H1 (cell line): ENCODE measurements at regions not wholly inside any gene's neighbourhood (a gene's known extent, or its start where the extent isn't known, plus 50 kb on each side); places are given as distances from the start of the nearest gene placed in this dataset.

Experiments used
- CTCF ChIA-PET: fragments of 300-600 bp; sonication (Branson Sonifier 250); formaldehyde crosslinking; loops from one replicate; lab custom pipeline; 2021; ENCODE audit not compliant: partially characterized antibody; lab: Charles Lee
- POLR2A ChIA-PET: fragments of 300-600 bp; sonication (Branson Sonifier 250); formaldehyde crosslinking; loops from one replicate; lab custom pipeline; 2021; ENCODE audit warnings: inconsistent platforms; ENCODE audit not compliant: partially characterized antibody; lab: Charles Lee
- DNase-seq, 2 experiments: peaks; one replicate each; pipeline versions ENCODE4 v3.0.0 to v3.0.0-alpha.2; 2010 to 2022; ENCODE audit warnings: low spot score in 2 of 2, low read depth in 1 of 2, mixed read lengths in 1 of 2
- FAIRE-seq: peaks from 2 replicates; lab custom pipeline; 2011; peaks lifted over from hg19 to GRCh38; lab: Jason Lieb, UNC
- H2AFZ ChIP-seq: 2 replicates; pipeline ENCODE4 v1.8.1; 2012; ENCODE audit warnings: low read length, inconsistent platforms
- H2AK5ac ChIP-seq: 2 replicates; pipeline ENCODE4 v1.6.1; 2013; ENCODE audit warnings: low read depth, low read length
- H2BK120ac ChIP-seq: replicated peaks from 2 replicates; pipeline ENCODE3; 2013; ENCODE audit warnings: low read depth, low read length, inconsistent platforms
- H2BK12ac ChIP-seq: 2 replicates; pipeline ENCODE4 v1.6.1; 2013; ENCODE audit warnings: low read depth, low read length
- H2BK15ac ChIP-seq: 2 replicates; pipeline ENCODE4 v1.6.1; 2013; ENCODE audit warnings: low read length
- H2BK20ac ChIP-seq: 2 replicates; pipeline ENCODE4 v1.6.1; 2013; ENCODE audit warnings: low read length
- H2BK5ac ChIP-seq: 2 replicates; pipeline ENCODE4 v1.6.1; 2013; ENCODE audit warnings: low read depth, low read length
- H3K14ac ChIP-seq: 2 replicates; pipeline ENCODE4 v1.6.1; 2013; ENCODE audit warnings: inconsistent platforms; ENCODE audit not compliant: insufficient read length
- H3K18ac ChIP-seq: 2 replicates; pipeline ENCODE4 v1.6.1; 2013; ENCODE audit warnings: low read length; ENCODE audit errors: extremely low read depth
- H3K23ac ChIP-seq: 2 replicates; pipeline ENCODE4 v1.6.1; 2013; ENCODE audit warnings: inconsistent platforms; ENCODE audit not compliant: insufficient read length
- H3K23me2 ChIP-seq: 2 replicates; pipeline ENCODE4 v1.6.1; 2013; ENCODE audit warnings: low read depth, low read length
- H3K27ac ChIP-seq: 2 replicates; pipeline ENCODE4 v1.6.1; 2011; ENCODE audit warnings: low read depth, low read length, inconsistent platforms
- H3K27me3 ChIP-seq, 4 experiments: replicated peaks in 1 of 4; 1 replicate in 1 of 4; 2 replicates in 3 of 4; pipeline versions ENCODE4 v1.6.1 to v1.8.1; 2011 to 2013; ENCODE audit warnings: low read length in 3 of 4, mild to moderate bottlenecking in 3 of 4, inconsistent platforms in 2 of 4, mixed read lengths in 2 of 4, moderate library complexity in 1 of 4; ENCODE audit not compliant: control insufficient read depth in 3 of 4, insufficient read depth in 3 of 4; ENCODE audit errors: extremely low read depth in 1 of 4
- H3K36me3 ChIP-seq, 4 experiments: 2 replicates each; pipeline versions ENCODE4 v1.6.1 to v1.8.1; 2011 to 2013; ENCODE audit warnings: mild to moderate bottlenecking in 4 of 4, low read length in 3 of 4, moderate library complexity in 2 of 4, control low read depth in 1 of 4, inconsistent platforms in 1 of 4; ENCODE audit not compliant: insufficient read depth in 4 of 4, control insufficient read depth in 2 of 4
- H3K4ac ChIP-seq: replicated peaks from 2 replicates; pipeline ENCODE3; 2013; ENCODE audit warnings: low read length, low read depth, mixed read lengths, inconsistent platforms; ENCODE audit not compliant: insufficient read length
- H3K4me1 ChIP-seq, 4 experiments: replicated peaks in 1 of 4; 1 replicate in 1 of 4; 2 replicates in 3 of 4; pipeline versions ENCODE4 v1.6.1 to v1.8.1; 2011 to 2013; ENCODE audit warnings: low read length in 3 of 4, inconsistent platforms in 2 of 4, mixed read lengths in 1 of 4; ENCODE audit not compliant: insufficient read depth in 4 of 4, control insufficient read depth in 3 of 4
- H3K4me2 ChIP-seq, 2 experiments: 2 replicates each; pipeline versions ENCODE4 v1.6.1 to v1.8.1; 2011 to 2013; ENCODE audit warnings: low read depth in 2 of 2, low read length in 2 of 2, control low read depth in 1 of 2, inconsistent platforms in 1 of 2, mild to moderate bottlenecking in 1 of 2; ENCODE audit not compliant: insufficient read depth in 1 of 2
- H3K4me3 ChIP-seq, 4 experiments: fragments of 200-600, 300-600 bp in 1 of 4; sonication (generic), shearing (Covaris generic), sonication (Bioruptor Twin) in 1 of 4; 2 replicates each; pipeline versions ENCODE4 v1.5.1 to v1.8.1; 2011 to 2016; ENCODE audit warnings: low read length in 4 of 4, low read depth in 3 of 4, control low read depth in 2 of 4, inconsistent platforms in 2 of 4, mild to moderate bottlenecking in 2 of 4, mixed read lengths in 1 of 4, moderate library complexity in 1 of 4; ENCODE audit not compliant: insufficient read depth in 2 of 4; ENCODE audit errors: extremely low read depth in 1 of 4
- H3K56ac ChIP-seq: replicated peaks from 2 replicates; pipeline ENCODE3; 2013; ENCODE audit warnings: low read depth, mild to moderate bottlenecking, mixed read lengths, low read length, inconsistent platforms; ENCODE audit not compliant: insufficient read length
- H3K79me1 ChIP-seq: 2 replicates; pipeline ENCODE4 v1.6.1; 2013; ENCODE audit warnings: low read depth, low read length, control low read depth
- H3K79me2 ChIP-seq, 2 experiments: 2 replicates each; pipeline versions ENCODE4 v1.6.1 to v1.8.1; 2012 to 2013; ENCODE audit warnings: low read length in 2 of 2, mild to moderate bottlenecking in 2 of 2, inconsistent platforms in 1 of 2; ENCODE audit not compliant: insufficient read depth in 2 of 2, control insufficient read depth in 1 of 2
- H3K9ac ChIP-seq, 4 experiments: replicated peaks in 1 of 4; 1 replicate in 1 of 4; 2 replicates in 3 of 4; pipeline versions ENCODE4 v1.6.1 to v1.8.1; 2011 to 2013; ENCODE audit warnings: low read depth in 3 of 4, low read length in 3 of 4, control low read depth in 2 of 4, mild to moderate bottlenecking in 2 of 4, moderate library complexity in 2 of 4, inconsistent platforms in 1 of 4; ENCODE audit errors: extremely low read depth in 1 of 4
- H3K9me3 ChIP-seq, 2 experiments: 2 replicates each; pipeline versions ENCODE4 v1.6.1 to v1.8.1; 2012 to 2013; ENCODE audit warnings: mild to moderate bottlenecking in 2 of 2, moderate library complexity in 2 of 2, control low read depth in 1 of 2, inconsistent platforms in 1 of 2, low read depth in 1 of 2, low read length in 1 of 2, mixed read lengths in 1 of 2; ENCODE audit not compliant: insufficient read depth in 2 of 2
- H4K20me1 ChIP-seq, 2 experiments: replicated peaks in 1 of 2; 2 replicates each; pipeline versions ENCODE3 to v1.8.1; 2011 to 2013; ENCODE audit warnings: inconsistent platforms in 2 of 2, low read length in 2 of 2, mild to moderate bottlenecking in 1 of 2; ENCODE audit not compliant: insufficient read depth in 2 of 2, control insufficient read depth in 1 of 2
- H4K5ac ChIP-seq: 2 replicates; pipeline ENCODE4 v1.6.1; 2013; ENCODE audit warnings: low read length, low read depth, mixed read lengths, inconsistent platforms; ENCODE audit not compliant: insufficient read length
- H4K8ac ChIP-seq: 2 replicates; pipeline ENCODE4 v1.8.0; 2013; ENCODE audit warnings: mild to moderate bottlenecking, moderate library complexity, low read length, inconsistent platforms; ENCODE audit not compliant: insufficient read depth; ENCODE audit errors: extremely low read depth
- H4K91ac ChIP-seq: replicated peaks from 2 replicates; pipeline ENCODE3; 2013; ENCODE audit warnings: low read length, mixed read lengths, inconsistent platforms; ENCODE audit not compliant: insufficient read length
- FOSL1 ChIP-seq: IDR thresholded peaks from 2 replicates; pipeline ENCODE4 v1.6.1; 2011; ENCODE audit warnings: mild to moderate bottlenecking, low read depth, low read length, moderate library complexity; ENCODE audit not compliant: insufficient read depth
- KDM4A ChIP-seq: IDR thresholded peaks from one replicate; pipeline ENCODE4 v1.7.1; 2012; ENCODE audit warnings: low read depth, mild to moderate bottlenecking, moderate library complexity, low read length, inconsistent platforms; ENCODE audit not compliant: severe bottlenecking
- SIX5 ChIP-seq: IDR thresholded peaks from 2 replicates; pipeline ENCODE4 v1.6.1; 2011; ENCODE audit warnings: mild to moderate bottlenecking, low read depth, low read length
- TCF12 ChIP-seq: IDR thresholded peaks from 2 replicates; pipeline ENCODE4 v1.6.1; 2011; ENCODE audit warnings: low read depth, mild to moderate bottlenecking, low read length
- WGBS, 2 experiments: shearing (Covaris generic) in 1 of 2; methylation state at CpG; one replicate each; pipeline versions ENCODE4 v1.1.6 to v1.1.7; 2013 to 2015; ENCODE audit warnings: low lambda C conversion rate in 2 of 2, mixed read lengths in 2 of 2, inconsistent platforms in 1 of 2, low coverage in 1 of 2, missing lambda C conversion rate in 1 of 2; ENCODE audit not compliant: insufficient replicate concordance in 2 of 2, insufficient coverage in 1 of 2, insufficient read length in 1 of 2; ENCODE audit errors: extremely low coverage in 1 of 2, missing lambda C conversion rate in 1 of 2; 5-methylcytosine and 5-hydroxymethylcytosine counted together

- no peak overlapping the region for H2AFZ ChIP-seq
- no peak overlapping the region for H3K23ac ChIP-seq
- H3K4me2 ChIP-seq = no peak overlapping the region
- no peak overlapping the region for H2BK20ac ChIP-seq
- no peak overlapping the region for H3K56ac ChIP-seq
- no peak overlapping the region for H3K14ac ChIP-seq
- H3K9me3 ChIP-seq = no peaks in the 10 kb centered on the region
- H3K18ac ChIP-seq = no peak overlapping the region
- no peak overlapping the region for H4K8ac ChIP-seq
- H2BK12ac ChIP-seq = no peak overlapping the region
- H3K4ac ChIP-seq = no peak overlapping the region
- H3K4me3 ChIP-seq = no peak overlapping the region
- H4K20me1 ChIP-seq = no peaks in the 10 kb centered on the region
- no peaks in the 10 kb centered on the region for H3K27me3 ChIP-seq
- H3K9ac ChIP-seq = no peak overlapping the region
- no peak overlapping the region for H4K5ac ChIP-seq
- H3K27ac ChIP-seq = no peak overlapping the region
- no peak overlapping the region for H2AK5ac ChIP-seq
- no peaks in the 10 kb centered on the region; the same call in 1 of the 2 replicates for H3K23me2 ChIP-seq
- H2BK120ac ChIP-seq = no peak overlapping the region
- H3K36me3 ChIP-seq = no peaks in the 10 kb centered on the region; a peak in 1 of 8 replicates
- WGBS, 2 experiments = 82% methylated on average over 2 of the region's 2 CpGs; no CpG with 5 or more reads in 1 of the 2 experiments
- POLR2A ChIA-PET = no interaction called here
- no peak overlapping the region for H2BK15ac ChIP-seq
- H3K79me1 ChIP-seq = no peaks in the 10 kb centered on the region
- H2BK5ac ChIP-seq = no peak overlapping the region
- DNase-seq (no peak), FAIRE-seq (no peak)
- no peaks in the 10 kb centered on the region for H3K79me2 ChIP-seq
- H3K4me1 ChIP-seq = peaks cover 4 to 11% (median 7%) of the 10 kb centered on the region in 4 experiments; a peak in 6 of 7 replicates
- CTCF ChIA-PET = interaction anchor here (0.6 kb wide), 1 partner anchor 15 kb away, joined by 3 read pairs; no protein-coding TSS in a partner anchor
- H4K91ac ChIP-seq = no peak overlapping the region
- TF ChIP-seq TCF12 = no peak
- TF ChIP-seq KDM4A = no peak
- no peak for TF ChIP-seq SIX5
- TF ChIP-seq FOSL1 = no peak
These were observed 288.3 kb downstream of the TLE3 start for GRCh38 chr15:69809421-69809820.
